ENCODE measurements at regions not wholly inside any gene's neighbourhood (a gene's known extent, or its start where the extent isn't known, plus 50 kb on each side); places are given as distances from the start of the nearest gene placed in this dataset.
"Not testable (repeated sequence)": the region's sequence is repeated elsewhere in the genome, so short reads cannot be mapped to it uniquely, and the experiment has no call there.

- H3K4me3 ChIP-seq (ENCODE audit: low read depth, low read length): no peak overlapping the region
- peaks cover 30% of the 10 kb centered on the region for H3K4me1 ChIP-seq (ENCODE audit: control insufficient read depth, insufficient read depth, low read length, unreplicated experiment)
- H3K79me2 ChIP-seq (ENCODE audit: control insufficient read depth, insufficient read depth, low read length, unreplicated experiment): no peaks in the 10 kb centered on the region
- H3K36me3 ChIP-seq (ENCODE audit: insufficient read depth, low read length): no peaks in the 10 kb centered on the region
- H2AFZ ChIP-seq (ENCODE audit: low read length, unreplicated experiment): no peak overlapping the region
- no peak overlapping the region for H3K27ac ChIP-seq (ENCODE audit: low read depth, low read length)
- no peaks in the 10 kb centered on the region for H3K27me3 ChIP-seq (ENCODE audit: insufficient read depth, low read length)
These were observed 163.0 kb upstream of the E2F7 start for GRCh38 chr12:77228376-77228775.

- H3K27me3 ChIP-seq (ENCODE audit: insufficient read depth, low read length): no peaks in the 10 kb centered on the region
- H3K27ac ChIP-seq (ENCODE audit: low read depth, low read length): no peak overlapping the region
- H3K36me3 ChIP-seq (ENCODE audit: insufficient read depth, low read length): no peaks in the 10 kb centered on the region
- H3K79me2 ChIP-seq (ENCODE audit: control insufficient read depth, insufficient read depth, low read length, unreplicated experiment): no peaks in the 10 kb centered on the region
- peaks cover 17% of the 10 kb centered on the region for H3K4me1 ChIP-seq (ENCODE audit: control insufficient read depth, insufficient read depth, low read length, unreplicated experiment)
- no peak overlapping the region for H2AFZ ChIP-seq (ENCODE audit: low read length, unreplicated experiment)
- H3K4me3 ChIP-seq (ENCODE audit: low read depth, low read length): no peak overlapping the region
These were observed 161.0 kb upstream of the E2F7 start for GRCh38 chr12:77226368-77226767.

- Histone ChIP-seq H3K27me3 (ENCODE audit: insufficient read depth, low read length) (no peaks in the 10 kb centered on the region), H3K79me2 (ENCODE audit: control insufficient read depth, insufficient read depth, low read length, unreplicated experiment) (no peaks in the 10 kb centered on the region), H3K27ac (ENCODE audit: low read depth, low read length) (no peak overlapping the region), H3K36me3 (ENCODE audit: insufficient read depth, low read length) (no peaks in the 10 kb centered on the region), H2AFZ (ENCODE audit: low read length, unreplicated experiment) (no peak overlapping the region), H3K4me3 (ENCODE audit: low read depth, low read length) (no peak overlapping the region), H3K4me1 (ENCODE audit: control insufficient read depth, insufficient read depth, low read length, unreplicated experiment) (peaks cover 12% of the 10 kb centered on the region)
These were observed 160.0 kb upstream of the E2F7 start for GRCh38 chr12:77225373-77225772.

GRCh38 chr12:77224346-77224745 lies 159.0 kb upstream of the E2F7 start:
- H2AFZ ChIP-seq (ENCODE audit: low read length, unreplicated experiment): no peak overlapping the region
- no peaks in the 10 kb centered on the region for H3K27me3 ChIP-seq (ENCODE audit: insufficient read depth, low read length)
- H3K79me2 ChIP-seq (ENCODE audit: control insufficient read depth, insufficient read depth, low read length, unreplicated experiment): no peaks in the 10 kb centered on the region
- no peak overlapping the region for H3K27ac ChIP-seq (ENCODE audit: low read depth, low read length)
- H3K4me1 ChIP-seq (ENCODE audit: control insufficient read depth, insufficient read depth, low read length, unreplicated experiment): peaks cover 5% of the 10 kb centered on the region
- H3K4me3 ChIP-seq (ENCODE audit: low read depth, low read length): no peak overlapping the region
- no peaks in the 10 kb centered on the region for H3K36me3 ChIP-seq (ENCODE audit: insufficient read depth, low read length)

GRCh38 chr12:77222336-77222735 lies 157.0 kb upstream of the E2F7 start:
- Histone ChIP-seq H3K36me3 (ENCODE audit: insufficient read depth, low read length) (no peaks in the 10 kb centered on the region), H2AFZ (ENCODE audit: low read length, unreplicated experiment) (no peak overlapping the region)

GRCh38 chr12:77220586-77220985 lies 155.2 kb upstream of the E2F7 start:
- H3K79me2 ChIP-seq (ENCODE audit: control insufficient read depth, insufficient read depth, low read length, unreplicated experiment): no peaks in the 10 kb centered on the region
- no peak overlapping the region for H2AFZ ChIP-seq (ENCODE audit: low read length, unreplicated experiment)
- H3K36me3 ChIP-seq (ENCODE audit: insufficient read depth, low read length): no peaks in the 10 kb centered on the region
- no peak overlapping the region for H3K4me3 ChIP-seq (ENCODE audit: low read depth, low read length)
- no peaks in the 10 kb centered on the region for H3K27me3 ChIP-seq (ENCODE audit: insufficient read depth, low read length)
- H3K4me1 ChIP-seq (ENCODE audit: control insufficient read depth, insufficient read depth, low read length, unreplicated experiment): no peaks in the 10 kb centered on the region
- no peak overlapping the region for H3K27ac ChIP-seq (ENCODE audit: low read depth, low read length)

More at GRCh38 chr12:77222336-77222735, 157.0 kb upstream of the E2F7 start:
- H3K79me2 ChIP-seq (ENCODE audit: control insufficient read depth, insufficient read depth, low read length, unreplicated experiment): no peaks in the 10 kb centered on the region
- no peaks in the 10 kb centered on the region for H3K4me1 ChIP-seq (ENCODE audit: control insufficient read depth, insufficient read depth, low read length, unreplicated experiment)
- no peaks in the 10 kb centered on the region for H3K27me3 ChIP-seq (ENCODE audit: insufficient read depth, low read length)
- no peak overlapping the region for H3K27ac ChIP-seq (ENCODE audit: low read depth, low read length)
- no peak overlapping the region for H3K4me3 ChIP-seq (ENCODE audit: low read depth, low read length)

GRCh38 chr12:77218278-77218677 lies 152.9 kb upstream of the E2F7 start:
- no peak overlapping the region for H3K4me3 ChIP-seq (ENCODE audit: low read depth, low read length)
- no peak overlapping the region for H2AFZ ChIP-seq (ENCODE audit: low read length, unreplicated experiment)
- H3K27me3 ChIP-seq (ENCODE audit: insufficient read depth, low read length): no peaks in the 10 kb centered on the region
- H3K27ac ChIP-seq (ENCODE audit: low read depth, low read length): no peak overlapping the region
- H3K4me1 ChIP-seq (ENCODE audit: control insufficient read depth, insufficient read depth, low read length, unreplicated experiment): peaks cover 11% of the 10 kb centered on the region
- no peaks in the 10 kb centered on the region for H3K36me3 ChIP-seq (ENCODE audit: insufficient read depth, low read length)
- H3K79me2 ChIP-seq (ENCODE audit: control insufficient read depth, insufficient read depth, low read length, unreplicated experiment): no peaks in the 10 kb centered on the region

- H3K27me3 ChIP-seq (ENCODE audit: insufficient read depth, low read length): not testable (repeated sequence)
These were observed 150.8 kb upstream of the E2F7 start for GRCh38 chr12:77216136-77216535.

GRCh38 chr12:77214136-77214535 lies 148.8 kb upstream of the E2F7 start:
- Histone ChIP-seq H3K27me3 (ENCODE audit: insufficient read depth, low read length) (no peaks in the 10 kb centered on the region), H3K79me2 (ENCODE audit: control insufficient read depth, insufficient read depth, low read length, unreplicated experiment) (no peaks in the 10 kb centered on the region), H3K36me3 (ENCODE audit: insufficient read depth, low read length) (no peaks in the 10 kb centered on the region; the same call in 1 of the 2 replicates), H2AFZ (ENCODE audit: low read length, unreplicated experiment) (no peak overlapping the region), H3K4me1 (ENCODE audit: control insufficient read depth, insufficient read depth, low read length, unreplicated experiment) (peaks cover 11% of the 10 kb centered on the region), H3K27ac (ENCODE audit: low read depth, low read length) (no peak overlapping the region), H3K4me3 (ENCODE audit: low read depth, low read length) (no peak overlapping the region)

More at GRCh38 chr12:77216136-77216535, 150.8 kb upstream of the E2F7 start:
- not testable (repeated sequence) for H3K79me2 ChIP-seq (ENCODE audit: control insufficient read depth, insufficient read depth, low read length, unreplicated experiment); H2AFZ ChIP-seq (ENCODE audit: low read length, unreplicated experiment); H3K4me3 ChIP-seq (ENCODE audit: low read depth, low read length); H3K27ac ChIP-seq (ENCODE audit: low read depth, low read length); H3K36me3 ChIP-seq (ENCODE audit: insufficient read depth, low read length)
- H3K4me1 ChIP-seq (ENCODE audit: control insufficient read depth, insufficient read depth, low read length, unreplicated experiment): peaks cover 11% of the 10 kb centered on the region

- Histone ChIP-seq H3K27me3 (ENCODE audit: insufficient read depth, low read length) (no peaks in the 10 kb centered on the region), H2AFZ (ENCODE audit: low read length, unreplicated experiment) (no peak overlapping the region)
These were observed 147.9 kb upstream of the E2F7 start for GRCh38 chr12:77213319-77213718.

GRCh38 chr12:77210724-77211123 lies 145.4 kb upstream of the E2F7 start:
- Histone ChIP-seq H3K4me1 (ENCODE audit: control insufficient read depth, insufficient read depth, low read length, unreplicated experiment) (peaks cover 11% of the 10 kb centered on the region), H3K36me3 (ENCODE audit: insufficient read depth, low read length) (no peaks in the 10 kb centered on the region; the same call in 1 of the 2 replicates), H3K27ac (ENCODE audit: low read depth, low read length) (no peak overlapping the region), H3K79me2 (ENCODE audit: control insufficient read depth, insufficient read depth, low read length, unreplicated experiment) (no peaks in the 10 kb centered on the region), H2AFZ (ENCODE audit: low read length, unreplicated experiment) (no peak overlapping the region), H3K4me3 (ENCODE audit: low read depth, low read length) (no peak overlapping the region), H3K27me3 (ENCODE audit: insufficient read depth, low read length) (no peaks in the 10 kb centered on the region)

More at GRCh38 chr12:77213319-77213718, 147.9 kb upstream of the E2F7 start:
- Histone ChIP-seq H3K27ac (ENCODE audit: low read depth, low read length) (no peak overlapping the region), H3K4me1 (ENCODE audit: control insufficient read depth, insufficient read depth, low read length, unreplicated experiment) (peaks cover 11% of the 10 kb centered on the region), H3K79me2 (ENCODE audit: control insufficient read depth, insufficient read depth, low read length, unreplicated experiment) (no peaks in the 10 kb centered on the region), H3K36me3 (ENCODE audit: insufficient read depth, low read length) (no peaks in the 10 kb centered on the region; the same call in 1 of the 2 replicates), H3K4me3 (ENCODE audit: low read depth, low read length) (no peak overlapping the region)
